ENCODE measurements at regions not wholly inside any gene's neighbourhood (a gene's known extent, or its start where the extent isn't known, plus 50 kb on each side); places are given as distances from the start of the nearest gene placed in this dataset.
"Not testable (repeated sequence)": the region's sequence is repeated elsewhere in the genome, so short reads cannot be mapped to it uniquely, and the experiment has no call there.

- DNase-seq (ENCODE audit: low read depth in 1 of 2, low spot score in 1 of 2): no peak
Observed at GRCh38 chr16:79986352-79986751, 385.8 kb upstream of the MAF start.

GRCh38 chr16:79985606-79986005, 385.1 kb upstream of the MAF start:
- no peak for DNase-seq (ENCODE audit: low read depth in 1 of 2, low spot score in 1 of 2)

GRCh38 chr16:79984149-79984548, 383.6 kb upstream of the MAF start:
- DNase-seq (ENCODE audit: low read depth in 1 of 2, low spot score in 1 of 2): not testable (repeated sequence)

GRCh38 chr16:79982862-79983261, 382.3 kb upstream of the MAF start:
- DNase-seq (ENCODE audit: low read depth in 1 of 2, low spot score in 1 of 2): no peak

GRCh38 chr16:79982361-79982760, 381.8 kb upstream of the MAF start:
- DNase-seq (ENCODE audit: low read depth in 1 of 2, low spot score in 1 of 2): no peak

GRCh38 chr16:79981814-79982213, 381.3 kb upstream of the MAF start:
- no peak for DNase-seq (ENCODE audit: low read depth in 1 of 2, low spot score in 1 of 2)

- DNase-seq (ENCODE audit: low read depth in 1 of 2, low spot score in 1 of 2): no peak
Observed at GRCh38 chr16:79980650-79981521, 380.3 kb upstream of the MAF start.

GRCh38 chr16:79977940-79978836, 377.7 kb upstream of the MAF start:
- DNase-seq (ENCODE audit: low read depth in 1 of 2, low spot score in 1 of 2): no peak

- no peak for DNase-seq (ENCODE audit: low read depth in 1 of 2, low spot score in 1 of 2)
Observed at GRCh38 chr16:79973320-79973719, 372.8 kb upstream of the MAF start.

GRCh38 chr16:79972053-79972704, 371.6 kb upstream of the MAF start:
- no peak for DNase-seq (ENCODE audit: low read depth in 1 of 2, low spot score in 1 of 2)

- no peak for DNase-seq (ENCODE audit: low read depth in 1 of 2, low spot score in 1 of 2)
Observed at GRCh38 chr16:79971237-79971572, 370.7 kb upstream of the MAF start.

GRCh38 chr16:79970551-79971236, 370.2 kb upstream of the MAF start:
- no peak for DNase-seq (ENCODE audit: low read depth in 1 of 2, low spot score in 1 of 2)

GRCh38 chr16:79970087-79970486, 369.6 kb upstream of the MAF start:
- DNase-seq (ENCODE audit: low read depth in 1 of 2, low spot score in 1 of 2): no peak

GRCh38 chr16:79969458-79969857, 368.9 kb upstream of the MAF start:
- no peak for DNase-seq (ENCODE audit: low read depth in 1 of 2, low spot score in 1 of 2)

- no peak for DNase-seq (ENCODE audit: low read depth in 1 of 2, low spot score in 1 of 2)
Observed at GRCh38 chr16:79966226-79966625, 365.7 kb upstream of the MAF start.

GRCh38 chr16:79965718-79966117, 365.2 kb upstream of the MAF start:
- DNase-seq (ENCODE audit: low read depth in 1 of 2, low spot score in 1 of 2): no peak

GRCh38 chr16:79964104-79964503, 363.6 kb upstream of the MAF start:
- DNase-seq (ENCODE audit: low read depth in 1 of 2, low spot score in 1 of 2): no peak

- DNase-seq (ENCODE audit: low read depth in 1 of 2, low spot score in 1 of 2): no peak
Observed at GRCh38 chr16:79962962-79963361, 362.4 kb upstream of the MAF start.

GRCh38 chr16:79959226-79959625, 358.7 kb upstream of the MAF start:
- no peak for DNase-seq (ENCODE audit: low read depth in 1 of 2, low spot score in 1 of 2)

GRCh38 chr16:79954921-79955705, 354.6 kb upstream of the MAF start:
- DNase-seq (ENCODE audit: low read depth in 1 of 2, low spot score in 1 of 2): no peak
